SK-N-SH (cell line): ENCODE measurements at regions not wholly inside any gene's neighbourhood (a gene's known extent, or its start where the extent isn't known, plus 50 kb on each side); places are given as distances from the start of the nearest gene placed in this dataset.

Experiments used
- CTCF ChIA-PET: fragments of 300-600, 350-600 bp; formaldehyde crosslinking; extraction: SDS; loops from one replicate; lab custom pipeline; 2021; lab: Yijun Ruan, JAX
- POLR2A ChIA-PET: fragments of 350-600 bp; sonication (Branson Sonifier 250); formaldehyde crosslinking; extraction: SDS; loops from one replicate; lab custom pipeline; 2020; ENCODE audit warnings: antibody characterized with exemption, inconsistent platforms; lab: Yijun Ruan, JAX
- DNase-seq: peaks from one replicate; pipeline ENCODE4 v3.0.0; 2012
- H2AFZ ChIP-seq: fragments of 200-600 bp; sonication (generic); 2 replicates; pipeline ENCODE4 v1.8.1; 2016; ENCODE audit warnings: antibody characterized with exemption, mild to moderate bottlenecking, low read depth
- H3F3A ChIP-seq: fragments of 200-600 bp; sonication (generic); replicated peaks from 2 replicates; pipeline ENCODE3; 2016; ENCODE audit warnings: antibody characterized with exemption, mild to moderate bottlenecking; ENCODE audit not compliant: insufficient read depth
- H3K27ac ChIP-seq, 2 experiments: fragments of 200-500 bp in 1 of 2; fragments of 200-600 bp in 1 of 2; sonication (Bioruptor generic) in 1 of 2; sonication (generic), shearing (Covaris generic) in 1 of 2; 2 replicates each; pipeline versions ENCODE4 v1.5.1 to v1.6.1; 2014 to 2016; ENCODE audit warnings: low read depth in 2 of 2, inconsistent platforms in 1 of 2, low read length in 1 of 2, mild to moderate bottlenecking in 1 of 2, mixed read lengths in 1 of 2
- H3K27me3 ChIP-seq: fragments of 200-600 bp; sonication (generic), shearing (Covaris generic); 2 replicates; pipeline ENCODE4 v1.6.1; 2016; ENCODE audit warnings: mixed run types; ENCODE audit not compliant: insufficient read depth
- H3K36me3 ChIP-seq, 2 experiments: fragments of 200-500 bp in 1 of 2; fragments of 200-600 bp in 1 of 2; sonication (Bioruptor generic) in 1 of 2; sonication (generic) in 1 of 2; replicated peaks in 1 of 2; 2 replicates each; pipeline versions ENCODE3 to v1.5.1; 2014 to 2016; ENCODE audit warnings: low read length in 1 of 2, mild to moderate bottlenecking in 1 of 2; ENCODE audit not compliant: insufficient read depth in 2 of 2, control insufficient read depth in 1 of 2
- H3K4me1 ChIP-seq, 2 experiments: fragments of 200-500 bp in 1 of 2; fragments of 200-600 bp in 1 of 2; sonication (Bioruptor generic) in 1 of 2; sonication (generic), shearing (Covaris generic) in 1 of 2; 2 replicates each; pipeline versions ENCODE4 v1.5.1 to v1.6.1; 2014 to 2016; ENCODE audit warnings: low read depth in 1 of 2, low read length in 1 of 2, mixed run types in 1 of 2; ENCODE audit not compliant: insufficient read depth in 2 of 2, control insufficient read depth in 1 of 2
- H3K4me2 ChIP-seq: fragments of 200-600 bp; sonication (generic), shearing (Covaris generic); 2 replicates; pipeline ENCODE4 v1.6.1; 2017; ENCODE audit warnings: mixed run types
- H3K4me3 ChIP-seq, 2 experiments: fragments of 200-500 bp in 1 of 2; fragments of 200-600 bp in 1 of 2; sonication (Bioruptor generic) in 1 of 2; sonication (generic), shearing (Covaris generic) in 1 of 2; 2 replicates each; pipeline versions ENCODE4 v1.5.1 to v1.8.1; 2014 to 2016; ENCODE audit warnings: low read depth in 2 of 2, inconsistent platforms in 1 of 2, low read length in 1 of 2, mild to moderate bottlenecking in 1 of 2, mixed read lengths in 1 of 2, moderate library complexity in 1 of 2
- H3K79me2 ChIP-seq: fragments of 200-600 bp; sonication (generic); 2 replicates; pipeline ENCODE4 v1.8.1; 2017; ENCODE audit warnings: mild to moderate bottlenecking; ENCODE audit not compliant: insufficient read depth
- H3K9ac ChIP-seq: fragments of 200-600 bp; sonication (generic); 2 replicates; pipeline ENCODE4 v1.6.1; 2017; ENCODE audit warnings: mixed run types
- H3K9me2 ChIP-seq: fragments of 200-600 bp; sonication (generic); 2 replicates; pipeline ENCODE4 v1.6.1; 2017; ENCODE audit warnings: mixed run types
- H3K9me3 ChIP-seq: fragments of 200-600 bp; sonication (generic); 2 replicates; pipeline ENCODE4 v1.6.1; 2017; ENCODE audit warnings: mixed run types, mild to moderate bottlenecking, moderate library complexity
- H4K20me1 ChIP-seq: fragments of 200-600 bp; sonication (generic); 2 replicates; pipeline ENCODE4 v1.6.1; 2017; ENCODE audit warnings: mild to moderate bottlenecking, mixed run types; ENCODE audit not compliant: insufficient read depth
- CHD2 ChIP-seq: fragments of 150-350 bp; IDR thresholded peaks from 2 replicates; pipeline ENCODE4 v1.6.1; 2018; ENCODE audit warnings: low read length; ENCODE audit not compliant: partially characterized antibody
- ELF1 ChIP-seq: IDR thresholded peaks from 2 replicates; pipeline ENCODE4 v1.4.0; 2012
- EP300 ChIP-seq, 2 experiments: IDR thresholded peaks; 2 replicates each; pipeline versions ENCODE4 v1.4.0 to v1.6.1; 2012; ENCODE audit warnings: borderline replicate concordance in 1 of 2, low read depth in 1 of 2, low read length in 1 of 2
- GATA2 ChIP-seq: sonication (generic); formaldehyde crosslinking; IDR thresholded peaks from 2 replicates; pipeline ENCODE4 v1.5.0; 2020; ENCODE audit warnings: mild to moderate bottlenecking, missing genetic modification reagents
- IRF3 ChIP-seq: fragments of 150-350 bp; IDR thresholded peaks from 2 replicates; pipeline ENCODE4 v1.6.1; 2016; ENCODE audit warnings: mild to moderate bottlenecking, low read depth, low read length
- JUND ChIP-seq: IDR thresholded peaks from 2 replicates; pipeline ENCODE4 v1.4.0; 2012
- MXI1 ChIP-seq: IDR thresholded peaks from 2 replicates; pipeline ENCODE4 v1.6.1; 2012; ENCODE audit warnings: mild to moderate bottlenecking, low read depth, low read length, improper control_type of control experiment
- NFIC ChIP-seq: IDR thresholded peaks from 2 replicates; pipeline ENCODE4 v1.4.0; 2012; ENCODE audit warnings: borderline replicate concordance
- RFX5 ChIP-seq: IDR thresholded peaks from 2 replicates; pipeline ENCODE4 v1.6.1; 2012; ENCODE audit warnings: mild to moderate bottlenecking, improper control_type of control experiment, low read length
- TCF12 ChIP-seq: IDR thresholded peaks from 2 replicates; pipeline ENCODE4 v1.4.0; 2012
- ZBTB33 ChIP-seq: IDR thresholded peaks from 2 replicates; pipeline ENCODE4 v1.4.0; 2012; ENCODE audit warnings: low read depth, borderline replicate concordance
- WGBS: methylation state at CpG from one replicate; pipeline ENCODE4 v1.1.6; 2017; ENCODE audit warnings: low lambda C conversion rate; 5-methylcytosine and 5-hydroxymethylcytosine counted together

- no peaks in the 10 kb centered on the region for H3K9me3 ChIP-seq
- H3K4me1 ChIP-seq = peaks cover 0 to 2% of the 10 kb centered on the region in 2 experiments; a peak in 1 of 4 replicates
- H3K9ac ChIP-seq = no peak overlapping the region
- H3K4me2 ChIP-seq = no peak overlapping the region
- no peaks in the 10 kb centered on the region for H3F3A ChIP-seq
- no peaks in the 10 kb centered on the region for H3K79me2 ChIP-seq
- no peak overlapping the region for H2AFZ ChIP-seq
- no peak overlapping the region for H3K27ac ChIP-seq
- no peak for DNase-seq
- H3K27me3 ChIP-seq = no peaks in the 10 kb centered on the region
- H4K20me1 ChIP-seq = no peaks in the 10 kb centered on the region
- ChIA-PET CTCF (no interaction called here), POLR2A (no interaction called here)
- no peaks in the 10 kb centered on the region for H3K36me3 ChIP-seq
- no peak for TF ChIP-seq ELF1
- TF ChIP-seq EP300 (IDR thresholded peaks at IDR 0.05; ENCODE audit: borderline replicate concordance in 1 of 2, low read depth in 1 of 2, low read length in 1 of 2) = no peak
- TF ChIP-seq TCF12 = no peak
- TF ChIP-seq MXI1 = no peak
- TF ChIP-seq ZBTB33 = no peak
- no peak for TF ChIP-seq JUND
- no peak for TF ChIP-seq RFX5
- no peak for TF ChIP-seq CHD2
- no peak for TF ChIP-seq IRF3
- no peak for TF ChIP-seq NFIC
- H3K9me2 ChIP-seq = no peaks in the 10 kb centered on the region
- no peak overlapping the region for H3K4me3 ChIP-seq
Observed at GRCh38 chr4:34485252-34485651, 1759.1 kb downstream of the ARAP2 start.

- Histone ChIP-seq H3K4me3 (no peak overlapping the region), H3K36me3 (no peaks in the 10 kb centered on the region), H3K27ac (no peak overlapping the region), H3K4me2 (no peak overlapping the region), H3K4me1 (peaks cover 0 to 2% of the 10 kb centered on the region in 2 experiments; a peak in 1 of 4 replicates), H3K9me2 (no peaks in the 10 kb centered on the region), H2AFZ (no peak overlapping the region), H3F3A (no peaks in the 10 kb centered on the region), H3K9me3 (no peaks in the 10 kb centered on the region), H3K9ac (no peak overlapping the region), H3K27me3 (no peaks in the 10 kb centered on the region), H4K20me1 (no peaks in the 10 kb centered on the region), H3K79me2 (no peaks in the 10 kb centered on the region)
- no peak for DNase-seq
- WGBS = 7% methylated on average over 5 of the region's 5 CpGs
- POLR2A ChIA-PET = no interaction called here
- TF ChIP-seq MXI1 (no peak), GATA2 (CRISPR knock-in tag) (peak; percentile 24; the same call in 1 of the 2 replicates)
- CTCF ChIA-PET = interaction anchor here (0.7 to 0.8 kb wide), 2 partner anchors 12 to 81 kb away, joined by 3 read pairs; no protein-coding TSS in a partner anchor
Observed at GRCh38 chr4:34486461-34487363, 1757.6 kb downstream of the ARAP2 start.
